Activated gamma-delta T cell treated with anti-CD3 and anti-CD28 coated beads, Interleukin-2, amount 50 U/mL, for 16 hours (primary cell): ENCODE measurements at regions not wholly inside any gene's neighbourhood (a gene's known extent, or its start where the extent isn't known, plus 50 kb on each side); places are given as distances from the start of the nearest gene placed in this dataset.
"Not testable (repeated sequence)": the region's sequence is repeated elsewhere in the genome, so short reads cannot be mapped to it uniquely, and the experiment has no call there.

Experiments used
- DNase-seq: peaks from one replicate; pipeline ENCODE4 v3.0.0-alpha.2; 2020; ENCODE audit warnings: low read depth

DNA sequence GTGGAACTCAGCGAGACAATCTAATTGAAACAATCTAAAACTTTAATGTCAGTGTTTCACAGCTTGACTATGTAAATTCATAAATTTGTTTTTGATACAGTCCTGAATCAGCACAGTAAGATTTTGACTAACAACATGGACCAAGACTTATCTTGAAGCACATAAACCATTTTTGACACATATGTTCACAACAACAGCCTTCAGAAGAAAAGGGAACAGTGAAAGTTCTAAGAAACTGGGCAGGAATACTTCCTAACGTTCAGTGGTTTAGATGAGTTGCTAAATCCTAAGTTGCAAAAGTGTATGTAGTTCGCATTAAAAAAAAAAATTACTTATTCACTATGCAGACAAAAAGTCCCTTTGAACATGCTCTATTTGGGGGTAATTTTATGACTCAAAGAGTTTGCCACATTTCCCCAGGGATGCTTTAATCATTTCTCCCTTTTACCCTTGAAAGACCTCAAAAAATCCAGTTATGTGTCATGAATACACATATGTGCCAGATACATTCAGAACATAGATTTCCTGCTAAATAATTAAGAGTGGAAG is 120.2 kb downstream of the MRPL39 start:
- no peak for DNase-seq

DNA sequence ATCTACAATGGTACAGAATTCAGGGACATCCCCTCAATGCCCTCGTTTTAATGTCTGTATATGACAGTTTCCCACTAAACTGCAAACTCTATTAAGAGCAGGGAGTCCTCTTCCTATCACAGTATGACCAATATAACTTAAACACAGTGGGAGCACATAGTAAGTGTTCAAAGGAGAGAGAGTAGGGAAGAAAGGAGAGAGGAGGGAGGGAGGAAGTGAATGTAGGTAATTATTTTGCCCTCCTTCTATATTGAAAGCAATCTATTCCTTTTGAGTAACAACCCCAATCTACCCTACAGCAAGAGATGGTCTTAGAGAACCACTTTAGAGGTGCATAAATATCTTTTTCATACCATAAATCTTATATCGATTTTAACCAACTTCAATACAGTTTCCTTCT is 121.4 kb downstream of the MRPL39 start:
- no peak for DNase-seq

DNA sequence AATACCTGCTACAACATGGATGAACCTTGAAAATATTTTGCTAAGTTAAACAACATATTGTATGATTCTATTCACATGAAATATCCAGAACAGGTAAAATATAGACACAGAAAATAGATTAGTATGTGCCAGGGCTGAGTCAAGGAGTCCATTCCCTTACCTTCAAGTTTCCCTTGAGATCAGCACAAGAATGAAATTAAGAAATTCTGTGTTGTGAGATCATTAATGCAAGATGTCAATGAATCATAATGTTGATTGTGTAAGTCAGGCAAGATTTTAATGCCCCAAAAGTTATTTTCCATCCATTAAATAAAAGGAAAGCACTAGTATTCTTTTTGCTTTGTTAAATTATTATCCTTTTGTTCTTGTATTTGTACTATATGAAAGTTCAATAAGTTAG is 139.4 kb downstream of the MRPL39 start:
- DNase-seq, result no peak

GRCh38 chr21:25467071-25467470 is 140.2 kb downstream of the MRPL39 start:
- DNase-seq, result not testable (repeated sequence)

DNA sequence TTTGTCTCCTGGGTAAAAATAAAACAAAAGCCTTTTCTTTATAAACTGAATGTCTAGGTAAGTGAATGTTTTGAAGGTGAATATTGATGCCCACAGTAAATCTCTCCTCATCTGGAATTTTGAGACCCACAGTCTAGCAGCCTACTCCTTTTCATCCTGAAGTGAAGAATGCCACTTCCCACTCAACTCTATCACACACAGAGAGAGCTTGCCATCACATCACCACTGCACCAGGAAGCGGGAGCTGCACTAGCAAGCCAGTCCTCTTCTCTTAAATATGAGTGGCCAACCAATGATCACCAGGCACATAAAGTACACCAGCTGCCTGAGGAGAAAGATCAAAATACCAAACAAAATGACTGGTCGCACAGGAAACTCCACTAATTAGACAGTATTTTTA is 140.8 kb downstream of the MRPL39 start:
- no peak for DNase-seq

DNA sequence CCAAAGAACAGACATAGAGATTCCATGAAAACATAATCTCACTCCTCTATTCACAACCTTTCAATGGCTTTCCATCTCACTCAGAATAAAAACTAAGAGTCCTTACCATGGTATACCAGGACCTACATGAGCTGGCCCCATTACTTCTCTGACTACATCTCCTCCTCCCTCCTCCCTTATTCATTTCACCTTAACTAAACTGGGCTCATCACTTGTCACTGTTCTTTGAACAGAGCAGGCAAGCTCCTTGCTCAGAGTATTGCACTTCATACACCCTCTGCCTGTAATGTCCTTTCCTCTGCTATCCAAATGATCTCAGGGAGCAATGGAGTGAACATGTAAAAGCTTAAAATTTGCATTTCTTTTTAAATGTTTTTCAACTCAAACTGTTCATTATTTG is 142.0 kb downstream of the MRPL39 start:
- no peak for DNase-seq

DNA sequence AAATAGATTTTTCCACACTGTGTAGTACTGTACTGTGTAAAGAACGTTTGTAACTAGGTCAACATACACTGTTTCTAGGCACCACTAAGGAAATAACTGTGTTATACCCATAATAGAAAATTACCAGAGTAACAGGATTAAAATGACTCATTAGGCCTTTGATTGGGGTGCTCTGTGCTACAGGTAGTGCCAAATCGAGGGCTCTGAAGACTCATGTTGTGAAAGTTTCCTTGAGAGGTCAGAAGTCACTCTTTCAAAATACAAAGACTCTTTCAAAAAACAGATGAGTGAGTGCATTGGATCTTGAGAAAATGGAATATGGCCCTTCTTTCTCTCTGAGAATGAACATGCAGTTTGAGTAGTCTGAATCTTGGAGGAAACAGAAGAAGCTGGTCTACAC is 143.0 kb downstream of the MRPL39 start:
- DNase-seq, result no peak

GRCh38 chr21:25462517-25462971 is 144.7 kb downstream of the MRPL39 start:
- DNase-seq, result no peak

- DNase-seq, result no peak
Observed at GRCh38 chr21:25461725-25462124, 145.6 kb downstream of the MRPL39 start.

DNA sequence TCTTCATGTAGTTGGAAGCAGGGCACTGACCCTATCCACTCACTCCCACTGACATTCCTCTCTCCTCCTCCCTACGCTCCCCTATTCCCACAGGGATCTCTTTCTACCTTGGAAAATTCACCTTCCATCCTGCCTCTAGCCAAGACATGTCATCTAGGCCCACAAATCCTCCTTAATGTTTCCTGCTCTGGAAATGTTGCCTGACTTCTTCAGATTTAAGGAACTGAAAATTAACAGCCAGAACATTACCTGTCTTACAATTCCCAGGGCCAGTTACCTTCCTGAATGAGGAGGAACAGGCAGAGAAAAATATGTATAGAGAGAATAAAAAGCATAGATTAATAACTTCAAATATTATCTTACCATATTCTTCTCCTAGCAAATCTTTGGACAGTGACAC is 147.3 kb downstream of the MRPL39 start:
- no peak for DNase-seq

DNA sequence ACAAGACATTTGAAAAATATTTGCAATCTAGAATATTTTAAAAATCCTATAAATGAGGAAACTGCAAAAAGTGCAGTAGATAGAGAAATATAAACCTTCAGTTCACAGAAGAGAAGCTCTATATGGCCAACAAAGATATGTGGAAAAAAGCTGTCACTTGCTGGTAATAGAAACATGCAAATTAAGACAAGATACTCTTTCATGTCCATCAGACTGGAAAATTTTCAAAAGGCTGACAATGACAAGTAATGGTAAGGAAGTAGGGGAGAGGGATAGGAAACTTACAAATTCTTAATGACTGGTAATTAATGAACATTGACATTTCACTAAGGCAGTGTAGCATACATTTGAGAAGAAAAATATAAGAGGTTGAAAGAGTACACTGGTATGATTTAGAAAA is 147.9 kb downstream of the MRPL39 start:
- DNase-seq, result no peak

DNA sequence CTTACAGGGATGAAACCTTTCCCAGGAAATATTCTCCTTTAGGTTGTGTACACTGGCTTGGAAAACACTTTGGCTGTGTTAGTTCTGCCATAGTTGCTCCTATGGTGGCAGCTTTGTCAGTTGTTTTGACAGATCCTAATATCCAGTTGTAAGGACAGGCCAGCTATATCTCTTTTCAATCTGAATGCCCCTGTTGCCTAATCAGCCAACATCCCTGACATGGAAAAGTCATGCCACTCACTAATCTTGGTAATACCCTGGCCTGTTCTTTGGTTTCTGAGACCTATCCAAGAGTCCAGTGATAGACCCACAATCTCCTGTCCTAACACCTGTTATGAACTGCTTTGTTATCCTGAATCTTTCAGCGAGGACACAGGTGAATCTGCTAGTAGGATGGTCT is 148.8 kb downstream of the MRPL39 start:
- no peak for DNase-seq

DNA sequence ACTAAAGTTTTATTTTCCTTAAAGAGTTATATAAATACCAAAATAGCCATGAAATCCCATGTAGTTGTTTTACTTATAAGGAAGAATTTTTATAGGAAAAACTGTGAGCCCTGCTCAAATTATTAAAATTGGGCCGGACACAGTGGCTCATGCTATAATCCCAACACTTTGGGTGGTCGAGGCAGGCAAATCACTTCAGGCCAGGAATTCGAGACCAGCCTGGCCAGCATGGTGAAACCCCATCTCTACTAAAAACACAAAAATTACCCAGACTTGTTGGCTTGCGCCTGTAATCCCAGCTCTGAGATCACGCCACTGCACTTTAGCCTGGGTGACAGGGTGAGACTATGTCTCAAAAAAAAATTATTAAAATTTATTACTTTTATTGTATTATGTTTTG is 149.3 kb downstream of the MRPL39 start:
- no peak for DNase-seq

GRCh38 chr21:25457411-25457810 is 149.9 kb downstream of the MRPL39 start:
- DNase-seq, result no peak

DNA sequence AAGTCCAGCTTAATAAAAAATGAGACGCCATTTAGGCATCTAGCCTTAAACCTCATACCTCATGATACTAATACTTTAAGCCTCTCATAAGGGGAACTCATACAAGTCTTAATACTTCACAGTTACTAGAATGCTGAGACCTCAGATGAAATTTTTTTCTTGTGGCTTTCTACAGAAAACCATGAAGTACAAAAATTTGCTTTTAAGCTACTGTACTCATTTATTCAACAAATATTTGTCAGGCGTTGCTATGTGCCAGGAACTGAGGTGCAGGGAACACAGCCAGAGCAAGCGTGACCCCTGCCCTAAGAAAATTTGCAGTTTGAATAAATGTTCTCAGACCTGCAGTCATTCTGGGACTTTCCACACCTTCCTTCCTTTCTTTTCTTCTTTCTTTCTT is 150.6 kb downstream of the MRPL39 start:
- DNase-seq, result no peak

- DNase-seq, result no peak
Observed at GRCh38 chr21:25453524-25453923, 153.8 kb downstream of the MRPL39 start.

DNA sequence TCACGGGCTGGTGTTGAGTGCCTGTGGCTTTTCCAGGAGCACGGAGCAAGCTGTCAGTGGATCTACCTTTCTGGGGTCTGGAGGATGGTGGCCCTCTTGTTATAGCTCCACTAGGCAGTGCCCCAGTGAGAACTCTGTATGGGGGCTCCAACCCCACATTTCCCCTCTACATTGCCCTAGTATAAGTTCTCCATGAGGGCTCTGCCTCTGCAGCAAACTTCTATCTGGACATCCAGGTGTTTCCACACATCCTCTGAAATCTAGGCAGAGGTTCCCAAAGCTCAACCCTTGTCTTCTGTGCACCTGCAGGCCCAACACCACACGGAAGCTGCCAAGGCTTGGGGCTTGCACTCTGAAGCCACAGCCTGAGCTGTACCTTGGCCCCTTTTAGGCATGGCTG is 157.3 kb downstream of the MRPL39 start:
- DNase-seq, result no peak

DNA sequence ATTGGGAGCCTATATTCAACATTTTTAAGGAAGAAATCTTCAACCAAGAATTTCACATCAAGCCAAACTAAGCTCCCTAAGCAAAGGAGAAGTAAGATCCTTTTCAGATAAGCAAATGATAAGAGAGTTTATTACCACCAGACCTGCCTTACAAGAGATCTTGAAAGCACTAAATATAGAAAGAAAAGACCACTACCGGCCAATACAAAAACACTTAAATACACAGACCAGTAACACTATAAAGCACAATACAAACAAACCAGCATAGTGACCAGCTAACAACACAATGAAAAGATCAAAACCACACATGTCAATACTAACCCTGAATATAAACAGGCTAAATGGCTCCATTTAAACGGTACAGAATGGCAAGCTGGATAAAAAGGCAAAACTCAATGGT is 165.4 kb downstream of the MRPL39 start:
- DNase-seq, result no peak

DNA sequence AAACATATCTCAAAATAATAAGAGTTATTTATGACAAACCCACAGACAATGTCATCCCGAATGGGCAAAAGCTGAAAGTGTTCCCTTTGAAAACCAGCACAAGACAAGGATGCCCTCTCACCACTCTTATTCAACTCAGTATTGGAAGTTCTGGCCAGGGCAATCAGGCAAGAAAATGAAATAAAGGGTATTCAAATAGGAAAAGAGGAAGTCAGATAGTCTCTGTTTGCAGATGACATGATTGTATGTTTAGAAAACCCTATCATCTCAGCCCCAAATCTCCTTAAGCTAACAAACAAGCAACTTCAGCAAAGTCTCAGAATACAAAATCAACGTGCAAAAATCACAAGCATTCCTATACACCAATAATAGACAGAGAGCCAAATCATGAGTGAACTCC is 169.8 kb downstream of the MRPL39 start:
- DNase-seq, result not testable (repeated sequence)

- DNase-seq, result no peak
Observed at GRCh38 chr21:25428537-25428936, 178.7 kb downstream of the MRPL39 start.

DNA sequence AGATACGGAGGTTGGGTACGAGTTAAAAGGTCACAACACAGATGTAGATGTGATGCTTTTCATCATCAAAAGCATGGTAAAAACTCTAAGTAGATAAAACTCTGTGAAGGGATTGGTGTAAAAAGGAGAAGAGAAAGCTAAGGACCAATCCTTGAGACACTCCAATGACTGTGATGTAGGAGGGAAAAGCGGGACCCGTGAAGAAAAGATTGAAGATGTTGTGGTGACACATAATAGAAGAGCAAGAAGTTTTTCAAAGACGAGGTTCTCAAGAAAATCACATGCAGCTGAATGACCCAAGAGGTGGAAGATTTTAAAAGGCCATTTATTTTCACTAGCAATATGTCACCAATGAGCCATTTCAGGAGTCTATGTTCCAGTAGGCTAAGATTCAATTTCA is 179.5 kb downstream of the MRPL39 start:
- no peak for DNase-seq

DNA sequence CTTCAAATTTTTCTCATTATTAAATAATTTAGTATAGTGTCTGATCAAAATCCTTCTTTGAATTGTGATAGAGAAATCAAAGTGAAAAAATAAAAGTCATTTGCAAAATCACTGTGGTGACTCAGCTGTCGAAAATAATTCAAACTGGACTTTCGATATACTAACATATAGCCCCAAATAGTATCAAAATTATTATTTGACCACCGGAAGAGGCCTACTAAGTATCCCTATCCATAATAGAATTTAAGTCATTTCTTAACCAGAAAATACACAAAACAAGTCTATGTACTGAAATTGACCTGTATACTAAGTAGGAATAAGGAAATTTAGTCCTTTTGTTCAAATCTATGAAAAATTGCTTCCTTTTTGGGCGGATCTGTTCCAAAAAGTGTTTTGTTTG is 180.7 kb downstream of the MRPL39 start:
- no peak for DNase-seq

DNA sequence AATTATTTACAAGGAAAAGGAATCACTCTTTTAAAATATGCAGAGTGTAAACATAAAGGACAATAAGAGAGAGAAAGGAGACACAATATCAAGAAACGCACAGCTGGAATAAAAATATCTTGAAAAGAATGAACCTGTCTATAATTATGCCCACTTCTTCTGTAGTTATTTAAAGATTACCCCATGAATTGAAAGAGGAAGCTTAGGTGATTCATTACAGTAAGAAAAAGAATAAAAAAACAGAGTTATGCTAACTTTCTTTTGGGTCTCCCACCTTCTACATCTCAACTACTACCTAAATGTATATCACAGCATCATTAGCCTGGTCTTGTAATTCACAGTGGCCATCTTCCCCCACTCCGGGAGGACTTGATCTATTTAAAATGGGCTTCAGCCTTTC is 182.1 kb downstream of the MRPL39 start:
- DNase-seq, result no peak

GRCh38 chr21:25424634-25425033 is 182.6 kb downstream of the MRPL39 start:
- no peak for DNase-seq

DNA sequence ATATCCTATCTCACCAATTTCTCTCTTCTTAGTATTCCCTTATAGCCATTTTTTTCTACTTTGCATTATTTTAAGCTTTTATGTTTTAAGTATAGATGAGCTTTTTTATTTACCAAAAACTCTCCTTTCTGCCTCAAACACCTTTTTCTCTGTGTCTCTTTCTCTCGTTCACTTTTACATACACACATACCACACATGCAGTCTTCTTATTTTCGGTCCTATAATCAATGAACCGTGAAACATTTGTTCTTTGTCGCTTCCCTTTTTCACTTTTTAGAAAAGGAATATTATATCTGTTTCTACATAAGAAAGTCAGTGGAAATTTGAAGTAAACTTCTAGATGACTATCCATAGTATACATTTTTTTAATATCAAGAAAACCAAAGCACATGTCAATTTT is 183.2 kb downstream of the MRPL39 start:
- no peak for DNase-seq
